ENCODE measurements at regions not wholly inside any gene's neighbourhood (a gene's known extent, or its start where the extent isn't known, plus 50 kb on each side); places are given as distances from the start of the nearest gene placed in this dataset.
"Not testable (repeated sequence)": the region's sequence is repeated elsewhere in the genome, so short reads cannot be mapped to it uniquely, and the experiment has no call there.

GRCh38 chr11:39741066-39741465 lies 1718.4 kb downstream of the LRRC4C start:
- Histone ChIP-seq H3K9ac (no peak overlapping the region), H3K36me3 (replicated peaks in 1 of 2; ENCODE audit: control insufficient read depth in 1 of 2, insufficient read depth in 2 of 2, low read length in 1 of 2) (no peaks in the 10 kb centered on the region), H3K9me2 (no peaks in the 10 kb centered on the region), H3K4me3 (ENCODE audit: low read depth in 2 of 2, low read length in 1 of 2) (no peak overlapping the region), H3K79me2 (ENCODE audit: insufficient read depth) (no peaks in the 10 kb centered on the region), H3K4me2 (no peak overlapping the region), H3K4me1 (ENCODE audit: control insufficient read depth in 1 of 2, insufficient read depth in 2 of 2, low read depth in 1 of 2, low read length in 1 of 2) (no peaks in the 10 kb centered on the region), H3F3A (replicated peaks; ENCODE audit: insufficient read depth) (no peaks in the 10 kb centered on the region), H3K27me3 (ENCODE audit: insufficient read depth) (no peaks in the 10 kb centered on the region), H4K20me1 (ENCODE audit: insufficient read depth) (no peaks in the 10 kb centered on the region), H3K27ac (ENCODE audit: low read depth in 2 of 2, low read length in 1 of 2) (no peak overlapping the region), H2AFZ (ENCODE audit: low read depth) (no peak overlapping the region), H3K9me3 (no peaks in the 10 kb centered on the region)
- TF ChIP-seq RXRA (IDR thresholded peaks at IDR 0.05; ENCODE audit: borderline replicate concordance, low read depth): no peak
- TF ChIP-seq TAF1 (IDR thresholded peaks at IDR 0.05; ENCODE audit: borderline replicate concordance, low read depth, low read length): no peak
- TF ChIP-seq SIN3A (IDR thresholded peaks at IDR 0.05; ENCODE audit: borderline replicate concordance, low read depth, low read length): no peak
- no peak for TF ChIP-seq IRF3 (IDR thresholded peaks at IDR 0.05; ENCODE audit: low read depth, low read length)
- no peak for TF ChIP-seq GABPA (IDR thresholded peaks at IDR 0.05; ENCODE audit: low read depth)
- TF ChIP-seq PBX3 (IDR thresholded peaks at IDR 0.05): no peak
- TF ChIP-seq FOXM1 (IDR thresholded peaks at IDR 0.05; ENCODE audit: low read depth): no peak
- TF ChIP-seq EP300 (IDR thresholded peaks at IDR 0.05; ENCODE audit: borderline replicate concordance in 1 of 2, low read depth in 1 of 2, low read length in 1 of 2): no peak
- TF ChIP-seq USF2 (IDR thresholded peaks at IDR 0.05; ENCODE audit: borderline replicate concordance, low read depth, low read length): no peak
- no peak for TF ChIP-seq YY1 (IDR thresholded peaks at IDR 0.05; ENCODE audit: low read depth)
- TF ChIP-seq RFX5 (IDR thresholded peaks at IDR 0.05; ENCODE audit: low read length): no peak
- TF ChIP-seq JUND (IDR thresholded peaks at IDR 0.05): no peak
- TF ChIP-seq CTCF (IDR thresholded peaks at IDR 0.05): no peak
- TF ChIP-seq ZBTB33 (IDR thresholded peaks at IDR 0.05; ENCODE audit: borderline replicate concordance, low read depth): no peak
- no peak for TF ChIP-seq POLR2AphosphoS5 (IDR thresholded peaks at IDR 0.05; ENCODE audit: low read depth, low read length)
- 14% methylated on average over 2 of the region's 2 CpGs for WGBS (ENCODE audit: low lambda C conversion rate)
- ChIA-PET CTCF (no interaction called here), POLR2A (no interaction called here)
- DNase-seq: no peak

- H3K4me2 ChIP-seq; CTCF ChIA-PET; H4K20me1 ChIP-seq (ENCODE audit: insufficient read depth); H3K27me3 ChIP-seq (ENCODE audit: insufficient read depth); H3K9me3 ChIP-seq; H3K9ac ChIP-seq; H3K36me3 ChIP-seq (replicated peaks in 1 of 2; ENCODE audit: control insufficient read depth in 1 of 2, insufficient read depth in 2 of 2, low read length in 1 of 2); DNase-seq; H3K27ac ChIP-seq (ENCODE audit: low read depth in 2 of 2, low read length in 1 of 2); POLR2A ChIA-PET; H3K4me1 ChIP-seq (ENCODE audit: control insufficient read depth in 1 of 2, insufficient read depth in 2 of 2, low read depth in 1 of 2, low read length in 1 of 2); H3K4me3 ChIP-seq (ENCODE audit: low read depth in 2 of 2, low read length in 1 of 2); H3F3A ChIP-seq (replicated peaks; ENCODE audit: insufficient read depth); H3K9me2 ChIP-seq; H3K79me2 ChIP-seq (ENCODE audit: insufficient read depth); H2AFZ ChIP-seq (ENCODE audit: low read depth): not testable (repeated sequence)
- WGBS (ENCODE audit: low lambda C conversion rate): 2% methylated on average over 6 of the region's 7 CpGs
Measured at GRCh38 chr11:39736351-39736750, 1723.1 kb downstream of the LRRC4C start.

Data from SK-N-SH (cell line).